Colonic mucosa (tissue), 4 donors: ENCODE measurements at regions not wholly inside any gene's neighbourhood (a gene's known extent, or its start where the extent isn't known, plus 50 kb on each side); places are given as distances from the start of the nearest gene placed in this dataset.

Experiments used
- DNase-seq: peaks from one replicate; pipeline ENCODE4 v3.0.0-alpha.2; 2020
- H3K27ac ChIP-seq: fragments of 200-600 bp; one replicate; pipeline ENCODE4 v1.8.0; 2021
- H3K27me3 ChIP-seq: fragments of 200-600 bp; one replicate; pipeline ENCODE4 v1.8.0; 2021
- H3K36me3 ChIP-seq: fragments of 200-600 bp; one replicate; pipeline ENCODE4 v1.8.0; 2021
- H3K4me1 ChIP-seq: fragments of 200-600 bp; one replicate; pipeline ENCODE4 v1.8.0; 2021; ENCODE audit warnings: mild to moderate bottlenecking
- H3K4me3 ChIP-seq: fragments of 200-600 bp; one replicate; pipeline ENCODE4 v1.8.0; 2021
- H3K9ac ChIP-seq, 2 donors: one replicate each; pipeline ENCODE4 v1.7.0; 2013; ENCODE audit warnings: control low read depth in 2 of 2, low read depth in 2 of 2, low read length in 2 of 2
- H3K9me3 ChIP-seq: fragments of 200-600 bp; one replicate; pipeline ENCODE4 v1.8.0; 2021
- CTCF ChIP-seq: fragments of 200-600 bp; IDR thresholded peaks from one replicate; pipeline ENCODE4 v1.8.0; 2022; ENCODE audit warnings: antibody characterized with exemption, mild to moderate bottlenecking
- intact Hi-C: fragments of 100-400 bp; cut with DNase I; formaldehyde crosslinking; loops from one replicate; pipeline ENCODE4 v1.14.1; 2022
- donor health status: healthy.
- donor health status: DM: no; HTN: no; CAD: no.
- donor health status: DM: no; HTN: no; CAD: no.

DNA sequence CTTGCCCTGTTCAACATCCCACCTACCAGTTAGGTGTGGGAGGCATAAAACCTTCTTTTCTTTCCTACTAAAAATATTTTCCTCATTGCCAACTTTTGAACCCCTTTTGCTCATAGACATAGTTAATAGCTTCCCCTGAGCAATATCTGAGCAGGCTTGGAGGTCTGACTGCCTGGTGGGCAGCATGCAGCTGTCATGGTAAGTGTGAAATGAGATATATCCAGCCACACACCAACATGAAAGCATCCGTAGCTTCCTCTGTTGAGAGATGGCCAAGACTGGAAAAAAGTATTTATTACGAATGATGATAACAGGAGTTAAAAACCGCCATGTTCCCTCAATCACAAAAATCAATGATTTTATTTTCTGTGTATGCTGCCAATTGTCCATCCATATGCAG is 190.1 kb downstream of the TMEM38B start:
- no peak for DNase-seq
- no peak for TF ChIP-seq CTCF
- Histone ChIP-seq H3K4me1 (no peaks in the 10 kb centered on the region), H3K27me3 (no peaks in the 10 kb centered on the region), H3K27ac (no peak overlapping the region), H3K4me3 (no peak overlapping the region), H3K36me3 (no peaks in the 10 kb centered on the region), H3K9ac (no peak overlapping the region), H3K9me3 (no peaks in the 10 kb centered on the region)
- intact Hi-C loops, result loop anchor here (10.0 kb wide), 1 partner anchor 270 kb away; no protein-coding TSS in a partner anchor

DNA sequence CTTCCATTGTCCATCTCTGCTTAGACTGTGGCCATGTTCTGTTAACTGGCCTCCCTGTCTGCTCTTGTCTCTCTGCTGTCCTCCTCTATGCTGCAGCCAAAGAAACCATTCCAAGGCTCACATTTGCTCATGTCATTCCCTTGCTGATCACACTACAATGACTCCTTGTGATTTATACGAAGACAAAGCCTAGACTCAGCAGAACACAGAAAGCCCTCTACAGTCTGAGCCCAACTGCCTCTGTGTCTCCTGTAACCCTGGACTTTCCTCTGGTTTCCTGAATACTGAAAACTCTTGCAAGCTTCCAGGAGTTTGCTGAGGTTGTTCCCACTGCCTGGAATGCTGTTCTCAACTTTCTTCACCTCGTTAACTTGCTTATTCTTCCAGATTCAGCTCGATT is 191.8 kb downstream of the TMEM38B start:
- Histone ChIP-seq H3K4me1 (no peaks in the 10 kb centered on the region), H3K4me3 (no peak overlapping the region), H3K9me3 (no peaks in the 10 kb centered on the region), H3K36me3 (no peaks in the 10 kb centered on the region), H3K27me3 (no peaks in the 10 kb centered on the region), H3K27ac (no peak overlapping the region), H3K9ac (no peak overlapping the region)
- TF ChIP-seq CTCF, result no peak
- DNase-seq, result no peak
- intact Hi-C loops, result loop anchor here (10.0 kb wide), 1 partner anchor 271 kb away; no protein-coding TSS in a partner anchor

GRCh38 chr9:105887679-105888078 is 193.3 kb downstream of the TMEM38B start:
- H3K9me3 ChIP-seq, result no peaks in the 10 kb centered on the region
- intact Hi-C loops, result loop anchor here (10.0 kb wide), 1 partner anchor 273 kb away; no protein-coding TSS in a partner anchor
- no peak for TF ChIP-seq CTCF
- no peak overlapping the region for H3K27ac ChIP-seq
- H3K4me3 ChIP-seq, result no peak overlapping the region
- H3K36me3 ChIP-seq, result no peaks in the 10 kb centered on the region
- no peak overlapping the region for H3K9ac ChIP-seq
- no peaks in the 10 kb centered on the region for H3K4me1 ChIP-seq
- H3K27me3 ChIP-seq, result no peaks in the 10 kb centered on the region
- no peak for DNase-seq

- H3K9me3 ChIP-seq, result no peaks in the 10 kb centered on the region
- intact Hi-C loops, result no loop called here
- no peaks in the 10 kb centered on the region for H3K36me3 ChIP-seq
- H3K4me3 ChIP-seq, result no peak overlapping the region
- no peak for TF ChIP-seq CTCF
- no peak overlapping the region for H3K9ac ChIP-seq
- no peak overlapping the region for H3K27ac ChIP-seq
- no peaks in the 10 kb centered on the region for H3K27me3 ChIP-seq
- no peaks in the 10 kb centered on the region for H3K4me1 ChIP-seq
- DNase-seq, result no peak
Measured at GRCh38 chr9:105890046-105890822, 195.9 kb downstream of the TMEM38B start.

GRCh38 chr9:105900123-105900522 is 205.8 kb downstream of the TMEM38B start:
- no peak overlapping the region for H3K9ac ChIP-seq
- H3K4me3 ChIP-seq, result no peak overlapping the region
- no peaks in the 10 kb centered on the region for H3K27me3 ChIP-seq
- no peaks in the 10 kb centered on the region for H3K36me3 ChIP-seq
- intact Hi-C loops, result no loop called here
- H3K9me3 ChIP-seq, result no peaks in the 10 kb centered on the region
- H3K27ac ChIP-seq, result no peak overlapping the region
- no peak for DNase-seq
- H3K4me1 ChIP-seq, result no peaks in the 10 kb centered on the region
- TF ChIP-seq CTCF, result no peak
